ENCODE measurements at regions not wholly inside any gene's neighbourhood (a gene's known extent, or its start where the extent isn't known, plus 50 kb on each side); places are given as distances from the start of the nearest gene placed in this dataset.

DNA sequence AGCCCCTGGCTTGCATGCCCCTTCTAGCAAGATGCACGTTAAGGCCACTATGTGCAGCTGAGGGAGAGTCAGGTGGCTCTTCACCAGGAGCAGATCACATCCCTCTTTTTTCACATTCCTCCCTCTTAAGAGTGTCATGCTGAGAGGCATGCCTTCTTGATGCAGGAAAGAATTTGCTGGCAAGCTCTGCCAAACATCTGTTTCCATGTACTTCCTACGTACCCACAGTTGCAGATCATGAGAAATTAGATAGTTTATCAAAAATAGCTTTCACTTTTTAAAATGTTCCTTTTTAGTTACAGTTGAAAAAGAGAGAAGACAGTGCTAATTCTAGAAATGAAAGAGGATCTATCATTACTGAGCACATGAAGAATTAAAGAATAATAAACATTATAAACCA is 79.7 kb upstream of the ZNF722 start:
- TF ChIP-seq, protein P1, sequence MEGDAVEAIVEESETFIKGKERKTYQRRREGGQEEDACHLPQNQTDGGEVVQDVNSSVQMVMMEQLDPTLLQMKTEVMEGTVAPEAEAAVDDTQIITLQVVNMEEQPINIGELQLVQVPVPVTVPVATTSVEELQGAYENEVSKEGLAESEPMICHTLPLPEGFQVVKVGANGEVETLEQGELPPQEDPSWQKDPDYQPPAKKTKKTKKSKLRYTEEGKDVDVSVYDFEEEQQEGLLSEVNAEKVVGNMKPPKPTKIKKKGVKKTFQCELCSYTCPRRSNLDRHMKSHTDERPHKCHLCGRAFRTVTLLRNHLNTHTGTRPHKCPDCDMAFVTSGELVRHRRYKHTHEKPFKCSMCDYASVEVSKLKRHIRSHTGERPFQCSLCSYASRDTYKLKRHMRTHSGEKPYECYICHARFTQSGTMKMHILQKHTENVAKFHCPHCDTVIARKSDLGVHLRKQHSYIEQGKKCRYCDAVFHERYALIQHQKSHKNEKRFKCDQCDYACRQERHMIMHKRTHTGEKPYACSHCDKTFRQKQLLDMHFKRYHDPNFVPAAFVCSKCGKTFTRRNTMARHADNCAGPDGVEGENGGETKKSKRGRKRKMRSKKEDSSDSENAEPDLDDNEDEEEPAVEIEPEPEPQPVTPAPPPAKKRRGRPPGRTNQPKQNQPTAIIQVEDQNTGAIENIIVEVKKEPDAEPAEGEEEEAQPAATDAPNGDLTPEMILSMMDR (IDR thresholded peaks at IDR 0.05; ENCODE audit: low read length, missing control alignments) = no peak
- no peak for DNase-seq (ENCODE audit: low read depth)
- no peak overlapping the region for H3K4me3 ChIP-seq (replicated peaks; ENCODE audit: low read depth, low read length)

DNA sequence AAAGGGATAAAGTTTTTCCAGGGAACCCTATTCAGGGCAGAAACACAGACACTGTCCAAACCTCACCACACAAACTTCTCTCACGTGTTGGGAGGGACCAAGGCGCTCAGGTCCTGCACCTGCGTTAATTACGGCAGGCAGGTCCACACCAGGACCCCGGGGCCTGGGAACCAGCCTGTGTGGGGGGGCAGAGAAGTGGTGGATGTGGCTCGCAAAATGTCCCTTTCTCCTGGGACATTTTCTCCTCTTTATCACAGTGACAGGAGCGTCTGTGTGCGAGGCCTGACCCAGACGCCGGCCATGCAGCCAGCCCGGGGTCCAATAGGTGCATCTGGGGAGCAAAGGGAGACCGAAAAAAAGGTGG is 73.4 kb upstream of the ZNF722 start:
- DNase-seq (ENCODE audit: low read depth) = no peak
- TF ChIP-seq, protein P1 (IDR thresholded peaks at IDR 0.05; ENCODE audit: low read length, missing control alignments) = no peak
- H3K4me3 ChIP-seq (replicated peaks; ENCODE audit: low read depth, low read length) = no peak overlapping the region

DNA sequence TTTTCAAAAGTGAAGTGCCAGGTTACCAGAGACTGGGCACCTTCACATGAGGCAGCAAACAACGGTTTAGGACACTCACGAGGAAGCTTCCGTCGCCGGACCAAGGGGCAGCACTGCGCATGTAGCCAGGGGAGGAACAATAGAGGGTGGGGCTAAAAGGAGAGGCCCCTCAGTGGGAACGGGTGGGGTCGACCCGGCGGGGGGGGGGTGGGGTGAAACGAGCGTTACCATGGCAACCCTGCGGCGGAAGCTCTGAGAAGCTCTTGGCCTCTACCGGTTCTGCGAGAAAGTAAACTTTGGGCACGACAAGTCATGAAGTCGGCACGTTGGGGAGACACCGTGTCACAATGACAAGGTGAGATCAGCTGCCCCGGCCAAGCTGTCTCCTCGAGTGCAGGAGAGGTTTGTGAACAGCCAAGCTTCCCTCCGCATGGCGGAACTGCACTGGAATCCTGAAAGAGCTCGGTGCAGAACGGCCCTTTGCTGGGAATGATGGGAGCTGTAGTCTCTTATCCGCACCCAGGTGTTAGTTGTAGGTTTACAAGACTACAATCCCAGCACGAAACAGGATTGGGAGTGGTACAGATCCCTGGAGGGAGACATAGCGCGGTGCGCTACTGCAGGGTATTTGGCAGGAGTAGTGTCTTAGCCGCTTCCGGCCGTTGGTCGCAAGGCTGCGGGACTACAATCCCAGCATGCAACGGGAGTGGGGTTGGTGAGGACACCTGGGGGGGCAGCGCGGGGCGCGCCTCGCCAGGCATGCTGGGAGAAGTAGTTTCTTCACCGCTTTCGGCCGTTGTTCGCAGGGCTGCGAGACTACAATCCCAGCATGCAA is 72.8 kb upstream of the ZNF722 start:
- TF ChIP-seq, protein P1 (IDR thresholded peaks at IDR 0.05; ENCODE audit: low read length, missing control alignments) = no peak
- no peak overlapping the region for H3K4me3 ChIP-seq (replicated peaks; ENCODE audit: low read depth, low read length)
- DNase-seq (ENCODE audit: low read depth) = peak; percentile 16

DNA sequence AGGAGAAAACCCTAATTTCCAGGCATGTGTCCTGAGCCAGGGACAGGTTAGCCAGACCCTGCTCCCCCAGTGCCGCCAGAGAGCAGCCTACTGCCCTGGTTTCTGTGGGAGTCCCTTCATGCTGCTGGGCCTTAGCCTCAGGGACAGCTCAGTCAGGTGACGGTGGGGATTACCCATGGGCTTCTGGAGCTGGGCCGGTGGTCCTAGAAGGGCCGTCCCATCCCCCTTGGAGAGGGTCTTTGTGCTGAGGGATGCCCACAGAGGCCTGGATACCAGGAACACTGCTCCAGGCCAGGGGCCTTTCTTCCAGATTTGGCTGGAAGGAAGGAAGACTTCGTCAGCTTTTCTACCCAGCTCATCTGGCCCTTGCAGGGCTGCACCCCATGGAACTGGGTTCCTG is 71.4 kb upstream of the ZNF722 start:
- H3K4me3 ChIP-seq (replicated peaks; ENCODE audit: low read depth, low read length) = no peak overlapping the region
- DNase-seq (ENCODE audit: low read depth) = no peak
- TF ChIP-seq, protein P1 (IDR thresholded peaks at IDR 0.05; ENCODE audit: low read length, missing control alignments) = no peak

DNA sequence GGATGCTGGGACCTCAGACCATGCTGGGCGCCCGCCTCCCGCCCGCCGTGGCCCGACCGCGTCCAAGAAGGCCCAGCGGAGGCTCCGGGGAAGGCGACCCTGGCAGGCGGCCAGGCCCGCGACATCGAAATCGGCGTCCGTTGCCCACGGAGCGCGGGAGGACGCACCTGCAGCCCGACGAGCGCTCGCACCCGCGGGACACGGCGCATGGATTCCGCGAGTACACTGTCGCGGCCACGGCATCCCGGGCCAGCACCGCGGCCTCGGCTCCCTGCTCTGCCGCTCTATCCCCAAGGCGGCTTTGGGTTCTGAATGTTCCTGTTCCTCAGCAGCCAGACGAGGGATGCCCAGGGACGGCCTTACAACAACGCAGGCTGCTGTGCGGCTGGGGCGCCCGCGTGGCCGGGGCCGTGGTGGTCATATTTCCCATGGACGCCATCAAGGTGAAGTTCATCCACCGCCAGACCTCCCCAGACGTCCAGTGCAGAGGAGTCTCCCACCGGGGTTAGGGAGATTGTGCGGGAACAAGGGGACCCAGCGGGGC is 67.5 kb upstream of the ZNF722 start:
- TF ChIP-seq, protein P1 (IDR thresholded peaks at IDR 0.05; ENCODE audit: low read length, missing control alignments) = no peak
- DNase-seq (ENCODE audit: low read depth) = no peak
- H3K4me3 ChIP-seq (replicated peaks; ENCODE audit: low read depth, low read length) = no peak overlapping the region

DNA sequence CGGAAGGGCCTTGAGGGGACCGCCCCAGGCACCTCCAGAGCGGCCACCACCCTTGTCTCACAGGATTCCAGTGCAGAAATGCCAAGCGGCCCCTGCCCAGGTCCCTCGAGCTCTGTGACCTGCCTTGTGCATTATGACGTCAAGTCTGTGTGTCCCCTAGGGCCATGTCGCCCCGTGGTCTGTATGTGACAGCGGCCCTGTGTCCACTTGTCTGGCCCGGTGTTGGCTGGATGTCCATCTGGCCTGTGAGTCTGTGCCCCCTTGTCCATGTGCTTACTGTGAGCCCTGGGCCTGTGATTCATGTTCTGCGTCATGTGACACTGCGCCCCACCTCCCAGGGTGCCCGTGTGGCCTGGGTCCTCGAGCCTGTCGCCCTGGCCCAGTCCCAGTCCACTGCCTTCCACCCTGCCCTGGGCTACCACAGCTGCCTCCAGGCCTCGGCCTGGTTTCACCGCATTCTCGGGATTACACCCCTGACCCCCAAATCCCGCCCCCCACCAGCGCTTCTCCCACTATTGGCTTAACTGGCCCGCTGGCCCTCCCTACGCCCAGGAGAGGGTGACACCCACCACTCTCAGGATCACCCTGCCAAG is 66.6 kb upstream of the ZNF722 start:
- H3K4me3 ChIP-seq (replicated peaks; ENCODE audit: low read depth, low read length) = no peak overlapping the region
- TF ChIP-seq, protein P1 (IDR thresholded peaks at IDR 0.05; ENCODE audit: low read length, missing control alignments) = no peak
- DNase-seq (ENCODE audit: low read depth) = no peak

Data from fibroblast of pulmonary artery (primary cell).